Transverse colon (tissue), 4 donors: ENCODE measurements at regions not wholly inside any gene's neighbourhood (a gene's known extent, or its start where the extent isn't known, plus 50 kb on each side); places are given as distances from the start of the nearest gene placed in this dataset.

Experiments used
- DNase-seq: peaks from one replicate; pipeline ENCODE4 v3.0.0-alpha.2; 2019
- H3K27ac ChIP-seq, 4 donors: fragments of 200-600 bp; sonication (generic); 2 replicates each; pipeline ENCODE4 v1.5.1; 2016 to 2018; ENCODE audit warnings: inconsistent platforms in 4 of 4
- H3K27me3 ChIP-seq: fragments of 200-600 bp; sonication (generic); 2 replicates; pipeline ENCODE4 v1.5.1; 2017; ENCODE audit warnings: inconsistent platforms
- H3K36me3 ChIP-seq, 4 donors: fragments of 200-600 bp; sonication (generic); 2 replicates each; pipeline ENCODE4 v1.5.1; 2017 to 2019; ENCODE audit warnings: inconsistent platforms in 4 of 4
- H3K4me1 ChIP-seq, 4 donors: fragments of 200-600 bp; sonication (generic); 2 replicates each; pipeline ENCODE4 v1.5.1; 2017 to 2020; ENCODE audit warnings: inconsistent platforms in 4 of 4
- H3K4me3 ChIP-seq, 4 donors: fragments of 200-600 bp; sonication (generic); 1 replicate in 1 of 4; 2 replicates in 3 of 4; pipeline versions ENCODE4 v1.5.1 to v1.6.1; 2017 to 2019; ENCODE audit warnings: inconsistent platforms in 4 of 4
- H3K9me3 ChIP-seq, 2 donors: fragments of 200-600 bp; sonication (generic); 2 replicates each; pipeline ENCODE4 v1.5.1; 2017 to 2019; ENCODE audit warnings: inconsistent platforms in 2 of 2
- CTCF ChIP-seq, 5 experiments: fragments of 200-600 bp in 3 of 5; fragments of 450-650 bp in 2 of 5; sonication (generic) in 3 of 5; IDR thresholded peaks; 1 replicate in 2 of 5; 2 replicates in 3 of 5; pipeline ENCODE4 v1.5.1; 2016 to 2017; ENCODE audit warnings: antibody characterized with exemption in 5 of 5, inconsistent platforms in 3 of 5, mild to moderate bottlenecking in 2 of 5, moderate library complexity in 1 of 5
- EP300 ChIP-seq: sonication (generic); formaldehyde crosslinking; IDR thresholded peaks from one replicate; pipeline ENCODE4 v1.6.1; 2017; ENCODE audit warnings: antibody characterized with exemption, low read depth
- POLR2A ChIP-seq: fragments of 450-650 bp; IDR thresholded peaks from one replicate; pipeline ENCODE4 v1.6.1; 2016; ENCODE audit warnings: antibody characterized with exemption, mild to moderate bottlenecking, moderate library complexity
- POLR2AphosphoS5 ChIP-seq, 3 donors: sonication (generic); formaldehyde crosslinking; IDR thresholded peaks; one replicate each; pipeline ENCODE4 v1.6.1; 2016; ENCODE audit warnings: antibody characterized with exemption in 3 of 3
- WGBS, 2 donors: methylation state at CpG; one replicate each; pipeline ENCODE4 v1.1.5; 2018; ENCODE audit warnings: low coverage in 1 of 2; 5-methylcytosine and 5-hydroxymethylcytosine counted together
- in situ Hi-C, 4 donors: fragments of 200-750 bp; cut with MboI; loops; one replicate each; pipeline versions ENCODE4 v1.15.0 to v1.15.1; 2017; ENCODE audit warnings: low sequenced_read_pairs in 3 of 4, low pct_ligation_motif_present in 1 of 4, low pct_unique_long_range_greater_than_20kb in 1 of 4
- intact Hi-C: fragments of 100-400 bp; cut with DNase I; formaldehyde crosslinking; loops from one replicate; pipeline ENCODE4 v1.15.1; 2023; ENCODE audit warnings: low total_unique reads

- Histone ChIP-seq H3K27ac (no peak overlapping the region), H3K4me1 (no peaks in the 10 kb centered on the region), H3K27me3 (peaks cover 3% of the 10 kb centered on the region), H3K9me3 (no peaks in the 10 kb centered on the region), H3K4me3 (no peak overlapping the region), H3K36me3 (no peaks in the 10 kb centered on the region)
- intact Hi-C loops: no loop called here
- DNase-seq: no peak
- 37% methylated on average over 3 of the region's 3 CpGs; no CpG with 5 or more reads in 1 of the 2 donors for WGBS, 2 donors
- in situ Hi-C loops: no loop called here
- TF ChIP-seq EP300: no peak
- TF ChIP-seq POLR2A: no peak
- no peak for TF ChIP-seq CTCF (IDR thresholded peaks at IDR 0.05)
- no peak for TF ChIP-seq POLR2AphosphoS5 (IDR thresholded peaks at IDR 0.05)
Measured at GRCh38 chr1:29415861-29416260, 179.5 kb downstream of the PTPRU start.

- in situ Hi-C loops (no loop called here), intact Hi-C loops (no loop called here)
- Histone ChIP-seq H3K27ac (no peak overlapping the region), H3K4me3 (no peak overlapping the region), H3K27me3 (peaks cover 3% of the 10 kb centered on the region), H3K9me3 (no peaks in the 10 kb centered on the region), H3K4me1 (no peaks in the 10 kb centered on the region), H3K36me3 (no peaks in the 10 kb centered on the region)
- TF ChIP-seq EP300: no peak
- no peak for TF ChIP-seq POLR2A
- no peak for TF ChIP-seq POLR2AphosphoS5 (IDR thresholded peaks at IDR 0.05)
- TF ChIP-seq CTCF (IDR thresholded peaks at IDR 0.05): no peak
- no peak for DNase-seq
- whole genome bisulfite sequencing, 2 donors: 48 to 53% methylated on average over 3 to 9 of the region's 9 CpGs
Measured at GRCh38 chr1:29415156-29415830, 179.0 kb downstream of the PTPRU start.

DNA sequence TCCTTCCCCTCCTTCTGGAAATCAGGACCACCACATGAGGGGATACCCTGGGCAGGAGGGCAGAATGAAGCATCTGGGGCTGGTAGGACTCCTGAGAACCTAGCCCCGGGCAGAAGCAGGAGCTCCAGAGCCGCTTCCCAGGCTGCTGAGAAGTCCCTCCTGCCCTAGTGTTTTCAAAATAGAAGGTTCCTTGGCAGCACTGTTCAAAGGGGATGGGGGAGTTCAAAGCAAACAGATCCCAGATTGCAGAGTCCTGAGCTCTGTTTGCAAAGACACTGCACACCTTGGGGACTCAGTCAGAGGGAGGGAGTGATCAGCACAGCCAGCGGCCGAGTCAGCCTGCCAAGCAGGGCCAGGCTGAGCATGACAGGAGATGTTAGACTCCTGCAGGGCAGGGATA is 177.8 kb downstream of the PTPRU start:
- peaks cover 3% of the 10 kb centered on the region for H3K27me3 ChIP-seq
- DNase-seq: no peak
- no peaks in the 10 kb centered on the region for H3K9me3 ChIP-seq
- intact Hi-C loops (no loop called here), in situ Hi-C loops (no loop called here)
- no peaks in the 10 kb centered on the region for H3K4me1 ChIP-seq
- no peak for TF ChIP-seq CTCF (IDR thresholded peaks at IDR 0.05)
- no peak for TF ChIP-seq POLR2A
- no peak for TF ChIP-seq POLR2AphosphoS5 (IDR thresholded peaks at IDR 0.05)
- no peak for TF ChIP-seq EP300
- no peak overlapping the region for H3K27ac ChIP-seq
- 53% methylated on average over 4 of the region's 4 CpGs; no CpG with 5 or more reads in 1 of the 2 donors for WGBS, 2 donors
- H3K36me3 ChIP-seq: no peaks in the 10 kb centered on the region
- H3K4me3 ChIP-seq: no peak overlapping the region

GRCh38 chr1:29413661-29414060 is 177.3 kb downstream of the PTPRU start:
- intact Hi-C loops (no loop called here), in situ Hi-C loops (no loop called here)
- 70% methylated on average over 10 of the region's 10 CpGs; no CpG with 5 or more reads in 1 of the 2 donors for WGBS, 2 donors

More at GRCh38 chr1:29413661-29414060, 177.3 kb downstream of the PTPRU start:
- H3K9me3 ChIP-seq: no peaks in the 10 kb centered on the region
- peaks cover 7% of the 10 kb centered on the region for H3K27me3 ChIP-seq
- no peaks in the 10 kb centered on the region for H3K36me3 ChIP-seq
- no peak for TF ChIP-seq POLR2A
- no peak for TF ChIP-seq POLR2AphosphoS5 (IDR thresholded peaks at IDR 0.05)
- no peak for TF ChIP-seq CTCF (IDR thresholded peaks at IDR 0.05)
- TF ChIP-seq EP300: no peak
- no peaks in the 10 kb centered on the region for H3K4me1 ChIP-seq
- no peak overlapping the region for H3K4me3 ChIP-seq
- H3K27ac ChIP-seq: no peak overlapping the region
- no peak for DNase-seq
